ENCODE measurements at regions not wholly inside any gene's neighbourhood (a gene's known extent, or its start where the extent isn't known, plus 50 kb on each side); places are given as distances from the start of the nearest gene placed in this dataset.

DNA sequence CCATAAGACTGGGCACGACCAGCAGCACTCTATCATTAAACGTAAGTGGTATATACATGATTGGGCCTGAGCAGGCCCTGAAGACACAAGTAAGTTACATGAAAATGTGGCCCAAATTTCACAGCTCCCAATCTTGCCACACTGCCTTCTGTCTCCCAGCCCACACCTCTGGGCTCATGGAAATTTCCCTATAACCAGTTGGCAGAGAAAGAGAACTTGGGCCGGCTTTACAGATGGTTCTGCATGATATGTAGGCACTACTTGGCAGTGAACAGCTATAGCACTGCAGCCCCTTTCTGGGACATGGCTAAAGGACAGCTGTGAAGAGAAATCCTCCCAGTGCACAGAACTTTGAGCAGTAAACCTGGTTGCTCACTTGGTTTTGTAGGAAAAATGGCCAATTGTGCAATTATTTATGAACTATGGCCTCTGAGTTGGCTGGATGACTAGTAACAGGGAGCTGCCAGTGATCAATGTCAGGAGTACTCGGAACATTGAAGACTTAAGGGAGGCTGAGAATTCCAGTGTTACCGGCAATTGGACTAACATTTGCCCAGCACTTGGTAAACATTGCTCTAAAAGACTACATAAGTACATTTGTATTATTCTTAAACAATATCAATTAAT, 1006.6 kb upstream of the LRRN3 start:
- no peak for DNase-seq

DNA sequence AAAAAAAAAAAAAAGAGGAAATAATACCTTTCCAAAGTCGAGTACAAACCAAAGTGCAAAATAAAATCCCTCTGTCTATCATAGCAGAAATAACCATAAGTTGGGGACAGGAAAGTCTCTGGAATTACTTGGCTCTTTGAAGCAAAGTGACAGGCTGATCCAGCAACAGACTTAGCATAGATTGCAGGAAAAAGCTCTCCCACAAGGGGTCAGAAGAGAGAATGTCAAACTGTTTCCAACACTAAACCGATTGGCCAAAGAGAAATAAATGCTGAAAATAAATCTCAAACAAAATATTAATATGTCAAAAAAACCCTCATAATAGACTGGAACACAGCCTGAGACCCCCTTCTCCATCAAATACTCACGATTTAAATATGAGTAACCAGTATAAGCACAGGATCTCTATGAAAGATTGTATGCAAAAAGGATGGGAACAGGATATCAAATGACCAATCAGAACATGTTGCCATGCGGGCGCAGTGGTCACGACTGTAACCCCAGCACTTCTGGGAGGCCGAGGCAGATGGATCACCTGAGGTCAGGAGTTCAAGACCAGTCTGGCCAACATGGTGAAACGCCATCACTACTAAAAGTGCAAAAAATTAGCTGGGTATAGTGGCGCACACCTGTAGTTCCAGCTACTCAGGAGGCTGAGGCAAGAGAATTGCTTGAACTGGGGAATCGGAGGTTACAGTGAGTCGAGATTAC, 1000.7 kb upstream of the LRRN3 start:
- no peak for DNase-seq

DNA sequence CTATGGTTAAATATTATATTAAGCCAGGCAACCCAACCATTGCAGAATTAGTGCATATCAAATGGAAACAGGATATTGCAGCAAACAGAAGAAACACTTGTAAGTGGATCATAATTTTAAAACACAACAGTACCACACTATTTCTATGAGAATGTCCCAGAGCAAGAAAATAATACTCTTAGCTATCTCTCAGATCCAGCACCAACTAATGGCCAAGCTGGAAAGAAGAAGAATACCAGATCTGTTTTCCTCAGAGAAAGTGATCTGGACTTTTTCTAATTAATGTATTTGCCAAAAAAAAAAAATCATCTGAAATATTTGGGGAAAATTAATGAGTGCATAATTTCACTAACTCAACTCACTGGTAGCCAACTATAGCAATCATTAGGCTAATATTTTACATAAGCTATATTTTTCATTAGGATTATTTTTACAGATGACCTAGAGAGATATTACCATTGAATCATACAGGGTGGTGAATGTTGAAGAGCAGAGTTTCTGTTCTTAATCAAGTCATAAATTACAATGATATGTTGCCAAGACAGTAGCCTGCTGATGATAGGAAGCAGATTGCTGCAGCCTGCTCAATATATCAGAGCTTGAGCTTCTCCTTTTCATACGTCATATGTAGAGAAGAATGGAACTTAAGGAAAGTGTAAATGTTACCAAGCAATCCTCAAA, 995.4 kb upstream of the LRRN3 start:
- DNase-seq, result no peak

DNA sequence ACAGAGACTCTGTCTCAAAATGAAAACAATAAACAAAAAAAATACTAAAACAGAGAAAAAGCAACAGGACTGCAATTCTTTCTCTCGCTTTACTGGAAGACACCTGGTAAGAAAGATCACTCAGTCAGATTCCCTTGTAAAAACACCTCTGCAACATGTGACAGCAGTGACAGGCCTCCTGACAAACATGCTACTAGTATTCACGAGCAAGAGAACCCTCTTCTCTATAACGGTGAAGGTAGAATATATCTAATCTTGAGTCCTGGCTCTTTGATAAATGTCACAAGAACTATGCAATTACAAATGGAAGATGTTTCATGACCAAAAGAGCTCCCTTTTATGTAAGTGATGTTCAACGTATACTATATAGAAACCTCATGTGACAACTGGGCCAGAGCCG, 986.7 kb upstream of the LRRN3 start:
- DNase-seq, result no peak

DNA sequence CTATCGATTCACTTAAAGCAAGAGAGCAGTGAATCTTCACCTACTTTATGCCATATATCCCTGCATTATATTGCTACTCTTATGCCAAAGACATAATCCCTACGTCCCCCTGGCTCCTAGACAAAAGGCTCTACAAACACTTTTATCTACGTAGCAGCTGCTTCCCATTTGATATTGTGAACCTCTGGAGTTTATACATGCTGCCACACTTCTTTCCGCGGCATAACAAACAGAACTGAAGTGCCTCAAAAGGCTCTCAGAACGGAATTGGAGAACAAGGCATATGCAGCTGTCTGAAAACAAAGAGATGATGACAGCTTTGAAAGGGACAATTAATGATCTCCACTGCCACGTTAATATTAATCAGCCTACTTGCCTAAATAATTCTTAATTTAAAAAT, 985.6 kb upstream of the LRRN3 start:
- no peak for DNase-seq

DNA sequence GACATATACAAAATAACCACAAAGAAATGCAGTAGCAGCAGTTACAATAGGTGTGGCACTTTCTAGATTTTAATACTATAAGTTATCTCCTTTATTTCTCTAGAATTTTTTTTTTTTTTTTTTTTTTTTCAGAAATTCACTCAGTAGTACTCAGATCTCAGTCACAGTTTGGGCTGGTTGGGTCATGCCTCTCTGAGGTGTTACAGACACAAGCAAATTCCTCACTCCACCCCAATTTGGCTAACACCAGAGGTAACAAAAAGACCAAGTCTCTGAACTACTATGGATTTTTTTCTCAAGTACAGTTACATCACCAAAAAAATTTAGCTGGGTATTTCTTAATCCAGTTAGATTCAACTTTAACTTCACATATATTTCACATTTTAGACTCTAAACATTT, 985.1 kb upstream of the LRRN3 start:
- no peak for DNase-seq

DNA sequence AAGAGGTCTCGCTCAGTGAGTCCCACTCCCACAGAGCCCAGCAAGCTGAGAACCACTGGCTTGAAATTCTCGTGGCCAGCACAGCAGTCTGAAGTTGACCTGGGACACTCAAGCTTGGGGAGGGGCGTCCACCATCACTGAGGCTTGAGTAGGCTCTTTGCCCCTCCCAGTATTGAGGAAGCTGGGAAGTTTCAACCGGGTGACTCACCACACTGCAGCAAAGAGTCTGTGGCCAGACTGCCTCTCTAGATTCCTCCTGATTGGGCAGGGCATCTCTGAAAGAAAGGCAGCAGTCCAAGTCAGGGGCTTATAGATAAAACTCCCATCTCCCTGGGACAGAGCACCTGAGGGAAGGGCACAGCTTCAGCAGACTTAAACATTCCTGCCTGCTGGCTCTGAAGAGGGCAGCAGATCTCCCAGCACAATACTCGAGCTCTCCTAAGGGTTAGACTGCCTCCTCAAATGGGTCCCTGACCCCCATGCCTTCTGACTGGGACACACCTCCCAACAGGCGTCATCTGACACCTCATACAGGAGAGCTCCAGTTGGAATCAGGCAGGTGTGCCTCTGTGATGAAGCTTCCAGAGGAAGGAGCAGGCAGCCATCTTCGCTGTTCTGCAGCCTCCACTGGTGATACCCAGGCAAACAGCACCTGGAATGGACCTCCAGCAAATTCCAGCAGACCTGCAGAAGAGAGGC, 970.9 kb upstream of the LRRN3 start:
- DNase-seq, result no peak

DNA sequence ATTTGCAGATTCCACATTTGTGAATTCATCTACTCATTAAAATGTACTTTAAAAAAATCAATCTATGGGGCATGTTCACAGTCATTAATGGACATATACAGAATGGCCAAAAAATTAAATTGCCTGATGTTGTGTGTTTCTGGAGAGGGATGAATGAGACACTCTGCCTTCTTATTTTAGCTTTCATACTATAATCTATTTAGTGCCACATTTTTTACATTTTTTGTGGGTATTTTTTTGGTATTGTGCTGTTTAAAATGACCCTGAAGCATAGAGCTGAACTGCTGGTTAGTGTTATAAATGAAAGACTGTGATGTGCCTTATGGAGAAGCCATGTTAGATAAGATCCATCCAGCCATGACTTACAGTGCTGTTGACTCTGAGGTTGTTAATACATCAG, 961.8 kb upstream of the LRRN3 start:
- DNase-seq, result no peak

DNA sequence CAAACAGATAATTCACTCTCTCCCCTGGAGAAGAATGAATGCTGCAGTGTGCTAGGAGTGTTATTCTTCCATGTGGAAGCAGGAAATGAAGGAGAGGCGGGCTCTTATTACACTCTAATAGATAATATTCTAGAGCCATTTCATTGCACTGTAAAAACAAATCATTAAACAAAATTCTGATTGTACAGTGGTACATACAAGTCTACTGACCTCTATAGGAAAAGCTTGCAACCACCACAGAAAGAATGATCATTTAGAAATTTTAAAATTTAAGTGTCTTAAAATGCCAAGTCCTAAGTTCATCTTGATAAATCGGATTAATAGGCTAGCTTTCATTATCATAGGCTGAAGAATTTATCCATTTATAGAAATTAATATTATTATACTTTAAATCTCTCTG, 960.3 kb upstream of the LRRN3 start:
- no peak for DNase-seq

DNA sequence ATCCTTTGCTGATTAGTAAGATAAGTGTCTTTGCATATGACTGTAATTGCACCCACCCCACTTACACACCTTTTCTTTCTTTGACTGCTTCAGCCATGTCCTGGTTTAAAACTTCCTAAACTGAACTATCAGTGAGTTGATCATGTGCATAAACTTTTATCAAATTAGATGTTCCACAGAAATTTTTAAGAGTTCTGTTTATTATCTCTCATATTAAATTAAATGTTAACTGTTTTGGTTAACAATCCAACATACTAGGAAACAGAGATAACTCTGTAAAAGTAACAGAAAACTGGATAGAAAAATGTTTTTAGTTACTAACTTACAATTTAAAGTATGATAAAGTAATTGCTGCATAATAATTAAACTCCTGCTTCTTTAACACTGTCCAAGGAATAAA, 959.6 kb upstream of the LRRN3 start:
- no peak for DNase-seq

DNA sequence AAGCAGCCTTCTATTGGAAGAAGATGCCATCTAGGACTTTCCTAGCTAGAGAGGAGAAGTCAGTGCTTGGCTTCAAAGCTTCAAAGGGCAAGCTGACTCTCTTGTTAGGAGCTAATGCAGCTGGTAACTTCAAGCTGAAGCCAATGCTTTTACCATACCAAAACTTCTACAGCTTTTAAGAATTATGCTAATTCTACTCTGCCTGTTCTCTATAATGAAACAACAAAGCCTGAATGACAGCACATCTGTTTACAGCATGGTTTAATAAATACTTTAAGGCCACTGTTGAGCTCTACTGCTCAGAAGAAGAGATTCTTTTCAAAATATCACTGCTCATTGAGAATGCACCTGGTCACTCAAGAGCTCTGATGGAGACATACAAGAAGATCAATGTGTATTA, 951.9 kb upstream of the LRRN3 start:
- no peak for DNase-seq

DNA sequence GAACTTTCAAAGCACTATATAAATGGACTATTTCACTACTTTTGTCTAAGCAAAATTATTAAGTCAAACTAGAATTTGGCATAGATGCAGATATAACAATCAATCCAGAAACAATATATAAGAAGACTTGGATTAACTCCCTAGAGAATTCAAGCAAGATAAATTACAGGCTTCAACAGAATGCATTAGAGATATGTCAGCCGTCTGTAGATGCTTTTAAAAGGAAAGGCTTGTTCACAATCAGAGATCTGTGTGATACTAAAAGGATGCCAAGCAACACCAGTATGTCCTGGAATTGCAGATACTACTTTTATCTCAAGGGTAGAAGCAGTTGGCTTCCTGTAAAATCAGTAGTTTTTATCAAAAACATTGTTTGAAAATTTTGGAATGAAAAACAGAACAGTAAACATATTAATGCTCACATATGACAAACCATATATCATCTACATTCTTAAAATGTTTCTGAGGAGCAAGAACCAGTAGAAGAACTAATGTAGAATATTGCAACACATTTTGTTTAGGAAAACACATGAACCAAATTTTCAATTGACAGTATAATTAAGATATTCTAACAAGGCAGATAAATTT, 947.9 kb upstream of the LRRN3 start:
- no peak for DNase-seq

DNA sequence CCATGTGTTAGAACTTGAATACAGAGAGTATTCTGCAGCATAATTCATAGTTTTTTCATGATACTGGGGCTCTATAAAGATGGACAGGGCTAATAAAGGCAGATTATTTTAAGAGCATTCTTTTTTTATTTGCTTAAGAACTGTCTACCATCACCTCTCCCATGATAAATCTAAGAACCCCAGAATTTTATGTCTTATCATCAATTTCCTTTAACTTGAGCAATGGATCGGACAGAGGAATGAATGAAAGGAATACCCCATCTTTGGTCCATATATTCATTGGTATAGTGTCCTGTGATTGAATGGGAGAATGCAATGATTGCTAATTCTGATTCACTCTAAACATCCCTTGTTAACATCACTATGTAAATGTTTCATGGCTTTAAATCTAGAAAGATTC, 946.3 kb upstream of the LRRN3 start:
- no peak for DNase-seq

DNA sequence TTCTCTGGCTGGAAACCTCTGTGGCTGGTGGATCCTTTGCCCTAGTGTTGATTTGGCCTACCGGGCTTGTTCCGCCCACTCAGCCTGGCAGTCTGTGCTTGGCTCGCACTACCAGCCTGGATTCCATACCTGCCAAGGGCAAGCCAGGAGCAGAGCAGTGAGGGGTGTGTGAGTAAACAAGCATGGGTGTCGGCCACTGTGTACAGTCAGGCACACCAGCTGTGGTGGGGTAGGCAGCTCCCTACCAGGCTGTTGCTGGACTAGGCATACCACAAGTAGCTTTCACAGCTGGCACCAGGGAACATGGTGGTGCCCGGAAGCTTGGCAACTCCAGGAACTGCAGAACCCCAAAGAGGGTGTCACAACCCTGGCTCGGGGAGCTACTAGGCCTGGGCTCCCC, 942.9 kb upstream of the LRRN3 start:
- no peak for DNase-seq

DNA sequence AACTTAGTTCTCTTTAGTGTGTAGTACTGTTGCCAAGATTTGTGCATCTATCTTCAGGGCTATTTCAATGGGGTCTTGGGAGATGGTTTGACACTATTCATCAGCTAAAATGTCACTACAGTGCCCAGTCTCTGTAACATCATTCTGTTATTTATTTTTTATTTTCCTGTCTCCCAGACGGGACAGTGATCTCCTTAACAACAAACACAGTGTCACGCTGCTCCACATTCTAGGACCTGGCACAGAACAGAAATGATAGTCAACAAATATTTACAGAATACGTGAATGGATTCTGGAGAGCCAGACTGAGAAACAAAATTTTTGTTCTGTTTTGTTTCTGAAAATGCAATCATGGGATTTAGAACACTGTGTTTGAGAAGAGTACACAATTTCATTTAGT, 937.7 kb upstream of the LRRN3 start:
- DNase-seq, result no peak

DNA sequence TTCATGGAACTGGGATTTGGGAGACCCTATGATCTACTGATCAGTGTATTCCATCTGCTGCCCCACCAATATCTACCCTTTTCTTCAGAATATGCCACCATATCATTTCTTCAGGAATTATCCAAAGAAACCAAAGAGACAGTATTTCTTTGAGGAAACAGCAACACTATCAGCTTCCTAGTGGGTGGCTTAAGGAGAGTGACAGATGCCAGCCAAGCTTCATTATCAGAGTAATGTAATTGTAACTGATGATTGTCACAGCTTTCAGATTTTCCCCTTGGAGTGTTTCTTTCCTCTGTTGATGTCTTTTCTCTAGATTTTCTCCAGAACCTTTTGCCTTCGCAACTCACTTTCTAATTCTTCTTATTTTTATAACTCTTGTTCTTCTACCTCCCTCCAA, 934.4 kb upstream of the LRRN3 start:
- no peak for DNase-seq

DNA sequence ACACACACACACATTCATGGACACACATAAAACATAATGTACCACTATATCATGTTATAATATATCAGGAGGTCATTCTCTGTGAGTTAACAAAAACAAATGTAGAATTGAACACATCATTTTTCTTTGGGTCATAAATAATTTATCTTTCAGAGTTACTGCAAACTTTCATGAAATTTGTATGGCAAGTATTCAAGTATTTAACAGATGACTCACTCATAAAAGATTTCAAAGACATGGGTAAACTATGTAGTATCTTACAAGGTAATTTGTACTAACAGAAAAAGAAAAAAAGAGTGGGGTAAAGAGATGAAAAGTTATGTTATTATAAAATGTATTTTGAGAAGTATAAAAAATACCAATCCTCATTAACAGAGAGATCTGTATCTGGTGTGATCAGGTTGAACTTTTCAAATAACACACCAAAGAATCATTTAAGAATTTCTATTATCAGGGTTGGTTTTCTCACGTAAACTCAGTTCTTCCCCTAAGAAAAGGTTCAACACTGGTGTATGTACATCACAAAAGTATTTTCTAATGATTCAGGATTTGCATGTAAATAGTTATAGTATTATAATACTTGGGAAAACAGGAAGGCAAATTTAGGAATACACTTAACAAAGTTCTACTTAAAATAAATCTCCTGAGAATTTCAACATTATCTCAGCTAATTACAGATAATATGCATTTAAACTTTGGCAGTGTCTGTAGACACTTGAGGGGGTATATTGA, 933.1 kb upstream of the LRRN3 start:
- DNase-seq, result no peak

DNA sequence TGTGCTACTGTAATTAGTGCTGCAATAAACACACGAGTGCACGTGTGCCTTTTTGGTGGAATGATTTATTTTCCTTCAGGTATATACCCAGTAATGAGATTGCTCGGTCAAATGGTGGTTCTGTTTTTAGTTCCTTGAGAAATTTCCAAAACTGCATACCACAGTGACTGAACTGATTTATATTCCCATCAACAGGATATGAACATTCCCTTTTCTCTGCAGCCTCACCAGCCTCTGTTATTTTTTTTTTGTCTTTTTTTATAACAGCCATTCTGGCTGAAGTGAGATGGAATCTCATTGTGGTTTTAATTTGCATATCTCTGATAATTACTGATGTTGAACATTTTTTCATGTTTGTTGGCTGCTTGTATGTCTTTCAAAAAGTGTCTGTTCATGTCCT, 922.9 kb upstream of the LRRN3 start:
- no peak for DNase-seq

DNA sequence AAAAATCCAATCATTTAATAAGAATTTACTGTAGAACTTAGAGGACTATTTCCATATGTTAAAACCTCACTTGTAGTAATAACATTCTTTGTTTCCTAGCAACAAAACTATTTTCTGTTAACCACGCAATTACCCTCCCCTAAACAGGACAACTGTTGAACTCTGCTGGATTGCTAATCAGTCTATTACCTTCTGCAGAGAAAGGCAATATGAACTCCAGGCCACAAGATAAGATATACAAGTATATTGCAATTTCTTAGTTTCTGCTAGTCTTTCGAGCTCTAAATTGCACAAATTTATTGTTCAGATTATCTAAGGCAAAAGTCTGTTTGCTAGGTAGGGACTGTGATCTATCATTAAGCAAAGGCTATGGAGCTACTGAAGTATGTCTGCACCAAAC, 920.1 kb upstream of the LRRN3 start:
- DNase-seq, result no peak

DNA sequence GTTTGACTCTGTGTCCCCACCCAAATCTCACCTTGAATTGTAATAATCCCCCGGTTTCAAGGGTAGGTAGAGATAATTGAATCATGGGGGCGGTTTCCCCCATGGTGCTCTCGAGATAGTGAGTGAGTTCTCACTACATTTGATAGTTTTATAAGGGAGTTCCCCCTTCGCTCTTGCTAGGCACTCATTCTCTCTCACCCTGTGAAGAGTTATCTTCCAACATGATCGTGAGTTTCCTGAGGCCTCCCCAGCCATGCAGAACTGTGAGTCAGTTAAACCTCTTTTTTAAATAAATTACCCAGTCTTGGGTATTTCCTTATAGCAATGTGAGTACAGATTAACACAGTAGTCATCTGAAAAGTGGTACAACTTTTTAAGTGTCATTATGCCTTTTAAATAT, 913.5 kb upstream of the LRRN3 start:
- no peak for DNase-seq

DNA sequence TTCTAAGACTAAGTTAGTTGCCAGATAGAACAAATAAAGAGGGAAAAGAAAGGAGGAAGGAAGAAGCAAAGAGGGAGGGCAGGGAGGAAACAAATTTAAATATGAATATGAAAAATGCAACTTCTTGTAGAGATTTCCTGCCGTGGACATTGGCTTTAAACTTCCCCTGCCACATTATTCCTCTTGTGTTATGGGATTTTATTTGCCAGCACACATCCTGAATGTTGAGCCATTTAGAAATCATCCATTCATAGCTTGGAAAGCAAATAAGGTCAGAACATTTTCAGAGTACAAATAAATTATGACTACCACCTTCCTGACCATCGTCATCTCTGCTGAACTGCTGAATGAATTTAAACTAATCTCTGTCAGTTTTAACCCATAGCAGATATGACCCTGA, 911.9 kb upstream of the LRRN3 start:
- DNase-seq, result no peak

DNA sequence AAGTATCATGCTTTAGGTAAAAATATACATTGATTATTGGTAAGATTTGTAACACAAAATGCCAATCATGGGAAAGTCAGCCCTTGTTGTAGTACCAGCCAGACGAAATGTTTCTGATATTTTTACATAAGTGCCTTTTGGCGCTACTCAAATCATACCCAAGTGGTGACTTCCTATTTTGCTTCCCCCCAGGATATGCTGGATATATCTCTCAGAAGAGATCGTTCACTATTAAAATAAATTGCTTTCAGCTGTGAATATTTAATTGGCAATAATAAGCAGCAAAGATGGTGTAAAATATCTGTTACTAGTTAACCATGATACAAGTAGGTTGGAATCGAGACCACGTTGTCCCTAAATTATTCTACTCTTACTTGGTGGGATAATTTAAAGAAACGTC, 909.2 kb upstream of the LRRN3 start:
- no peak for DNase-seq

DNA sequence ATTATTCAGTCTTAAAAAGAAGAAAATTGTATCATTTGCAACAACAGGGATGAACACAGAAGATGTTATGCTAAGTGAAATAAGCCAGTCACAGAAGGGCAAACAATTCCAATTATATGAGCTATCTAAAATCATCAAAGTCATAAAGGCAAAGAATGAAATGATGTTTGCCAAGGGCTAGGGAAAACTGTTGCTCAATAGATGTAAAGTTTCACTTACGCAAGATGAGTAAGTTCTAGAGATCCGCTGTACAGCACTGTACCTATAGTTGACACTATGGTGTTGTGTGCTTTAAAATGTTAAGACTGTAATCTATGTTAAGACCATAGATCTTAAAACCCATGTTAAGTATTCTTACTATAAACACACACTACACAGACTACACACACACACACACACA, 904.6 kb upstream of the LRRN3 start:
- DNase-seq, result no peak
